Keratinocyte (primary cell): ENCODE measurements at regions not wholly inside any gene's neighbourhood (a gene's known extent, or its start where the extent isn't known, plus 50 kb on each side); places are given as distances from the start of the nearest gene placed in this dataset.

Experiments
- DNase-seq: peaks from one replicate; pipeline ENCODE4 v3.0.0-alpha.2; 2011; ENCODE audit warnings: low read depth, missing footprints, low spot score
- FAIRE-seq: peaks from 2 replicates; lab custom pipeline; 2011; peaks lifted over from hg19 to GRCh38; lab: Jason Lieb, UNC
- H2AFZ ChIP-seq: 2 replicates; pipeline ENCODE4 v1.6.0; 2012; ENCODE audit warnings: low read length, control low read depth, inconsistent platforms; ENCODE audit not compliant: control insufficient read depth
- H3K27ac ChIP-seq: 2 replicates; pipeline ENCODE4 v1.5.1; 2011; ENCODE audit warnings: low read length; ENCODE audit not compliant: control insufficient read depth, insufficient read depth
- H3K27me3 ChIP-seq: 3 replicates; pipeline ENCODE4 v1.6.0; 2011; ENCODE audit warnings: low read length; ENCODE audit not compliant: control insufficient read depth, insufficient read depth; ENCODE audit errors: extremely low read depth
- H3K36me3 ChIP-seq, 2 experiments: 2 replicates in 1 of 2; 3 replicates in 1 of 2; pipeline ENCODE4 v1.5.1; 2011; ENCODE audit warnings: low read length in 2 of 2, mild to moderate bottlenecking in 1 of 2; ENCODE audit not compliant: control insufficient read depth in 2 of 2, insufficient read depth in 2 of 2; ENCODE audit errors: extremely low read depth in 1 of 2
- H3K4me1 ChIP-seq: 3 replicates; pipeline ENCODE4 v1.5.1; 2011; ENCODE audit warnings: low read length; ENCODE audit not compliant: control insufficient read depth, insufficient read depth; ENCODE audit errors: extremely low read depth
- H3K4me2 ChIP-seq: 3 replicates; pipeline ENCODE4 v1.6.0; 2011; ENCODE audit warnings: low read depth, low read length; ENCODE audit not compliant: control insufficient read depth, insufficient read depth; ENCODE audit errors: extremely low read depth
- H3K4me3 ChIP-seq, 3 experiments: fragments of 200-600 bp in 1 of 3; sonication (generic) in 1 of 3; 2 replicates in 2 of 3; 3 replicates in 1 of 3; pipeline ENCODE4 v1.5.1; 2011 to 2016; ENCODE audit warnings: low read length in 3 of 3, mild to moderate bottlenecking in 3 of 3, control low read depth in 2 of 3, inconsistent platforms in 1 of 3, low read depth in 1 of 3, mixed read lengths in 1 of 3, mixed run types in 1 of 3, moderate library complexity in 1 of 3; ENCODE audit not compliant: control insufficient read depth in 2 of 3, insufficient read depth in 2 of 3; ENCODE audit errors: extremely low read depth in 1 of 3
- H3K79me2 ChIP-seq: 2 replicates; pipeline ENCODE4 v1.6.0; 2012; ENCODE audit warnings: low read length; ENCODE audit not compliant: control insufficient read depth, insufficient read depth
- H3K9ac ChIP-seq: 3 replicates; pipeline ENCODE4 v1.6.0; 2011; ENCODE audit warnings: low read length; ENCODE audit not compliant: control insufficient read depth, insufficient read depth; ENCODE audit errors: extremely low read depth
- H3K9me1 ChIP-seq: 3 replicates; pipeline ENCODE4 v1.6.0; 2011; ENCODE audit warnings: low read length; ENCODE audit not compliant: control insufficient read depth, insufficient read depth; ENCODE audit errors: extremely low read depth
- H3K9me3 ChIP-seq: 2 replicates; pipeline ENCODE4 v1.5.1; 2012; ENCODE audit warnings: low read depth, low read length; ENCODE audit not compliant: control insufficient read depth
- H4K20me1 ChIP-seq: 3 replicates; pipeline ENCODE4 v1.6.0; 2011; ENCODE audit warnings: low read length; ENCODE audit not compliant: control insufficient read depth, insufficient read depth; ENCODE audit errors: extremely low read depth
- EZH2 ChIP-seq: IDR thresholded peaks from one replicate; pipeline ENCODE4 v1.6.1; 2012; ENCODE audit warnings: inconsistent platforms, mild to moderate bottlenecking, low read length, moderate library complexity
- dilution Hi-C: fragments of 300-500 bp; cut with MboI; formaldehyde crosslinking; loops from one replicate; pipeline ENCODE4 v1.7.0; 2020; ENCODE audit warnings: low sequenced_read_pairs; ENCODE audit not compliant: extremely low pct_ligation_motif_present
- TF ChIP-seq, protein P1 (sequence below), 3 experiments: IDR thresholded peaks in 1 of 3; conservative IDR thresholded peaks in 1 of 3; optimal IDR thresholded peaks in 1 of 3; 2 replicates in 2 of 3; 3 replicates in 1 of 3; pipeline versions ENCODE3 to v1.5.1; 2011; ENCODE audit warnings: low read length in 3 of 3, mild to moderate bottlenecking in 3 of 3, moderate library complexity in 2 of 3, control low read depth in 1 of 3, inconsistent platforms in 1 of 3; ENCODE audit not compliant: insufficient read depth in 2 of 3; ENCODE audit errors: extremely low read depth in 1 of 3

DNA sequence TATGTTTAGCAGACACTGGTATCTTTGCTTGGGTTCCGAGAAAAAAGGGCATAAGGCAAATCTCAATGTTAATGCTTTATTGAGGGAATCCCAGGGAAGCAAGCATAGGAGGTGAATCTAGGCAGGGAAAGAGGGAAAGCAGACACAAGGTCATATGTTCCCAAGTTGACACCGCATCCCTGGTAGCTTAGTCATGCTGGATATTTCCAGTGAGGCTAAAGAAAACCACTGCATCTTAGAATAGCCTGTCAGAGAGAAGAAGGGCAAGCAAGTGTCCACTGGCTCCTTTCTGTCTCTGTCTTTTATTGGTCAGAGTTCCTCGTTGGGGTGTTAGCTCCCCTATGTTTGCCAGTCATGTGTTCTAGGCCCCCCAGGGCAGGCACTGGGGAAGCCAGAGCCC lies 104.7 kb downstream of the NKX6-1 start:
- TF ChIP-seq, protein P1, sequence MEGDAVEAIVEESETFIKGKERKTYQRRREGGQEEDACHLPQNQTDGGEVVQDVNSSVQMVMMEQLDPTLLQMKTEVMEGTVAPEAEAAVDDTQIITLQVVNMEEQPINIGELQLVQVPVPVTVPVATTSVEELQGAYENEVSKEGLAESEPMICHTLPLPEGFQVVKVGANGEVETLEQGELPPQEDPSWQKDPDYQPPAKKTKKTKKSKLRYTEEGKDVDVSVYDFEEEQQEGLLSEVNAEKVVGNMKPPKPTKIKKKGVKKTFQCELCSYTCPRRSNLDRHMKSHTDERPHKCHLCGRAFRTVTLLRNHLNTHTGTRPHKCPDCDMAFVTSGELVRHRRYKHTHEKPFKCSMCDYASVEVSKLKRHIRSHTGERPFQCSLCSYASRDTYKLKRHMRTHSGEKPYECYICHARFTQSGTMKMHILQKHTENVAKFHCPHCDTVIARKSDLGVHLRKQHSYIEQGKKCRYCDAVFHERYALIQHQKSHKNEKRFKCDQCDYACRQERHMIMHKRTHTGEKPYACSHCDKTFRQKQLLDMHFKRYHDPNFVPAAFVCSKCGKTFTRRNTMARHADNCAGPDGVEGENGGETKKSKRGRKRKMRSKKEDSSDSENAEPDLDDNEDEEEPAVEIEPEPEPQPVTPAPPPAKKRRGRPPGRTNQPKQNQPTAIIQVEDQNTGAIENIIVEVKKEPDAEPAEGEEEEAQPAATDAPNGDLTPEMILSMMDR (optimal IDR thresholded peaks at IDR 0.05 in 1 of 3, IDR thresholded peaks at IDR 0.05 in 1 of 3, conservative IDR thresholded peaks at IDR 0.05 in 1 of 3; ENCODE audit: extremely low read depth in 1 of 3, insufficient read depth in 2 of 3, low read length in 3 of 3) = no peak
- TF ChIP-seq EZH2 = no peak
- FAIRE-seq = no peak

DNA sequence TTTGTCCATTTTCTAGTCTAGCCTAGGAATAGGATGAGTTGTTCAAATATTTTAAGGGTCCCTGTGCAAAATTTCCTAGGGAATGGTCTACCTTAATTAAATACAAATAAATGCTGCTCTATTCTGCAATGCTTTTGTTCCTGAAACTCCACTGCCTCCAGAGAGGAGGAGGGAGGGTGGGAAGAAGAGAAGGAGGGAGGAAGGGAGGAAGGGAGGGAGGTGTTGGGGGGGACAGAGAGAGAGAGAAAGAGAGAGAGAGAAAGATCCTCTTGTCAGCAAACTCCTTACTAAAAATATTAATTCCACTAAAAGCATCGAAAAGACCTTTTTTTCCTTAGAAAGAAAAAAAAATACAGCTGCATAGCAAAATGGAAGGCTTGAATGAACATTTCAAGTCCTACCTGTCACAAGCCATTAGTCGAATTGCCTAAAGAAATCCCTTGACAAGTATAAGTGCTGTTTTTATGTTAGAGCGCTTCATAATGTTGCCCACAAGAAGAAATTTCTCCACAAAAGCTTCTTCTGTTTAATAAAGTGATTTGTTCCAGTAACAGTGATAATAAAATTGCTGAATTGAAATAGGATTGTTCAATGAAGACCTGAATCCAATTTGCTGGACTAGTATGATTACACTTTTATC lies 106.0 kb downstream of the NKX6-1 start:
- DNase-seq (no peak), FAIRE-seq (no peak)
- H3K4me3 ChIP-seq = no peak overlapping the region
- H3K79me2 ChIP-seq = no peaks in the 10 kb centered on the region
- no peaks in the 10 kb centered on the region for H4K20me1 ChIP-seq
- H3K4me2 ChIP-seq = no peak overlapping the region
- H2AFZ ChIP-seq = no peak overlapping the region
- H3K36me3 ChIP-seq = no peaks in the 10 kb centered on the region
- TF ChIP-seq, protein P1 (optimal IDR thresholded peaks at IDR 0.05 in 1 of 3, IDR thresholded peaks at IDR 0.05 in 1 of 3, conservative IDR thresholded peaks at IDR 0.05 in 1 of 3; ENCODE audit: extremely low read depth in 1 of 3, insufficient read depth in 2 of 3, low read length in 3 of 3) = no peak
- TF ChIP-seq EZH2 = no peak
- no peak overlapping the region for H3K9ac ChIP-seq
- H3K4me1 ChIP-seq = no peaks in the 10 kb centered on the region
- dilution Hi-C loops = no loop called here
- no peak overlapping the region for H3K27ac ChIP-seq
- H3K9me3 ChIP-seq = no peaks in the 10 kb centered on the region
- no peaks in the 10 kb centered on the region for H3K9me1 ChIP-seq
- peaks cover 5% of the 10 kb centered on the region for H3K27me3 ChIP-seq

More for the DNA sequence above, 104.7 kb downstream of the NKX6-1 start:
- Histone ChIP-seq H2AFZ (no peak overlapping the region), H4K20me1 (no peaks in the 10 kb centered on the region), H3K36me3 (no peaks in the 10 kb centered on the region), H3K4me3 (no peak overlapping the region), H3K9me1 (no peaks in the 10 kb centered on the region), H3K9me3 (no peaks in the 10 kb centered on the region), H3K79me2 (no peaks in the 10 kb centered on the region), H3K27me3 (peaks cover 5% of the 10 kb centered on the region), H3K27ac (no peak overlapping the region), H3K4me1 (no peaks in the 10 kb centered on the region), H3K9ac (no peak overlapping the region), H3K4me2 (no peak overlapping the region)
- dilution Hi-C loops = no loop called here
- DNase-seq = no peak
